ENCODE measurements at regions not wholly inside any gene's neighbourhood (a gene's known extent, or its start where the extent isn't known, plus 50 kb on each side); places are given as distances from the start of the nearest gene placed in this dataset.
"Not testable (repeated sequence)": the region's sequence is repeated elsewhere in the genome, so short reads cannot be mapped to it uniquely, and the experiment has no call there.

DNA sequence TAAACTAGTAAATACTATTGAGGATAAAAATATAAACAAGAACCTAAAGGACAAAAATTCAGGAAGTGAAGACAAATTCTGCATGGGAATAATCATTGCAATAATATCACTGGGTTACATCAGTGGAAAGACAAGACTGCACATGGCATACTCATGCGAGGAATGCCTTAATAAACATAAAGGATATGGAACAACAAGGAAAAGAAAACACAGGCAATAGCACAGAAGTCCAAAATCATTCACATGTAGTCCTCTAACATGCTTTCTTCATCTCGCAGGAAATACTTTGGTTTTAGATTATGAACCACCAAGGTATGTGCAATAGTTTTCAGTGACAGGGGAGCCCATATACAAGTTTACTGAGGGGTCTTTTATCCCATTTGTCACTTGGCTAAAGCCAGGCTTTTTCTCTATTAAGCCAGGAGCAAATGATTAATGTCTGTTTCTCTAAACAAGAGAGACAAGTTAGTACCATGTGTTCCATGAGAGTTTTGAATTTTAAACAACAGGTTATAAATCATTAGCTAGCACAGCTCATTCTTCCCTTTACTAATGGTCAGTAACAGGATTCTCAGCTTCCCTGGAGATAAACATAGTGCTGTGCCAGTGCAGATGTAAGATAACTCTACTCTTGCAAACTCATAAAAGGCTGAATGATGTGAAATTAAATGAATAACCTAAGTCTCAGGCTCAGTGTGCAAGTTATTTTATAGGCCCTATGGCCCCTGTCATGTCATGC, 353.6 kb upstream of the FSIP2 start:
- DNase-seq (ENCODE audit: low read depth, low spot score), result no peak

DNA sequence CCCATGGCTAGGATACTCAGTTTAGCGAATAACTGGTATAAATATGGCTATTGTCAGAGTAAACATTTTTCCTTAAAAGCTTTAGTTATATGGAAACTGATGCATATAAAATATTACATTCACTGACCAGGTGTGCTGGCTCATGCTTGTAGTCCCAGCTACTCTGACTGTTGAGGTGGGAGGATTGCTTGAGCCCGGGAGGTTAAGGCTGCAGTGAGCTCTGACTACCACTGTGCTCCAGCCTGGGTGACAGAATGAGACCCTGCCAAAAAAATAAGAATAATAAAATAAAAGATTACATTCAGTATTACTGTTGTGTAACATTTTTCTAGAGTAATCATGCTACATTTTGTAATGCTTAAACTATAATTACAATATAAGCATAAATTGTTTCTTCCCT, 350.4 kb upstream of the FSIP2 start:
- DNase-seq (ENCODE audit: low read depth, low spot score), result no peak

DNA sequence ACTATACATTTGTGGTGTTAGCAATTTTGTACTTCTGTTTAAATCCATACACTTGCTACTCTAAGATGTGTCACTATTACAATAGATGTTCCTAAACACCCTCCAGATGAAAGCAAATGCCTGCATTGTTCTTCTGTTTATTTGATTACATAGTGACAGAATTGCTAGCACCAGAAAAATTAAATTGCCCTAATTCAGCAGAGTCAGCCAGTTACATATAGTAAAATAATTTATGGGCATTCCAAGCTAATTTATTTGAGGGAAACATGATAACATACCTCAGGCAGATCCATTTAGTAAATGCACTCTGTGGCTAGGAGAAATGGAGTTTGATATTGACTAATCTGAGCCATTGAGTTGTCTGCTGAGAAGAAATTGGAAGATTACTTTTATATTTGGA, 347.1 kb upstream of the FSIP2 start:
- DNase-seq (ENCODE audit: low read depth, low spot score), result no peak

GRCh38 chr2:185393091-185393490, 345.5 kb upstream of the FSIP2 start:
- DNase-seq (ENCODE audit: low read depth, low spot score), result no peak

DNA sequence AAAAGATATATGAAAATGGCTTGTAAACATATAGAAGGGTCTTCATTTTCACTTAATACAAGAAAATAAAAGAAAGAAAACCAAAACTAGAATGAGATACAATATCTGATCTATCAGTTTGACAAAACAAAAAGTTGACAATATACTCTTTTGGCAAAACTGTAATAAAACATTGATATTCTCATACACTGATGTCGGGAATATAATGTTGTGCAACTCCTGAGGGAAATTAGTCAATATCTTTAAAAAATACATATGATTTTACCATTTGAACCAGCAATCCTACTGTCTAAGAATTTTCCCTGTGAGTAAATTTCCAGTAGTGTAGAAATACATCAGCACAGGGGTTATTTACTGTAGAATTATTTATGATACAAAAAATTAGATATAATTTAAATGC, 336.1 kb upstream of the FSIP2 start:
- no peak for DNase-seq (ENCODE audit: low read depth, low spot score)

GRCh38 chr2:185404578-185404977, 334.0 kb upstream of the FSIP2 start:
- DNase-seq (ENCODE audit: low read depth, low spot score), result no peak

DNA sequence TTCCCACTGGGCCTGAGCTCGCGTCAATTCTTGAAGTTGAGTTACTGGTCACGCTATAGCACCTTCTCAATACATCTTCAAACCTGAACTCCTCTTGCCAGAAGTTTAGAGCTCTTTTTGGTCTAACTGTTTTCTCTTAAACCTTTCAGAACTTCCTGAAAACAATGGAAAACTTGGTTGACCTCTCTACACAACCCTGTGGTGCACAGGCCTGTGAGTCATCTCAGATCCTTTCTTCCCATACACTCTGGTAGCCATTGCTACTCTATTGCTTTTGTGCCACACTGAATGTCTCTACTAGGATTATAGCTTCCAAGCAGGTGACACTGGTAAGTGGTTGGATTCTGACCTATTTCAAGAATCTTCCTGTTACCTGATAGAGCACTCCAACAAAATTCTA, 321.5 kb upstream of the FSIP2 start:
- peak; percentile 36 for DNase-seq (ENCODE audit: low read depth, low spot score)

GRCh38 chr2:185417688-185418087, 320.9 kb upstream of the FSIP2 start:
- no peak for DNase-seq (ENCODE audit: low read depth, low spot score)

DNA sequence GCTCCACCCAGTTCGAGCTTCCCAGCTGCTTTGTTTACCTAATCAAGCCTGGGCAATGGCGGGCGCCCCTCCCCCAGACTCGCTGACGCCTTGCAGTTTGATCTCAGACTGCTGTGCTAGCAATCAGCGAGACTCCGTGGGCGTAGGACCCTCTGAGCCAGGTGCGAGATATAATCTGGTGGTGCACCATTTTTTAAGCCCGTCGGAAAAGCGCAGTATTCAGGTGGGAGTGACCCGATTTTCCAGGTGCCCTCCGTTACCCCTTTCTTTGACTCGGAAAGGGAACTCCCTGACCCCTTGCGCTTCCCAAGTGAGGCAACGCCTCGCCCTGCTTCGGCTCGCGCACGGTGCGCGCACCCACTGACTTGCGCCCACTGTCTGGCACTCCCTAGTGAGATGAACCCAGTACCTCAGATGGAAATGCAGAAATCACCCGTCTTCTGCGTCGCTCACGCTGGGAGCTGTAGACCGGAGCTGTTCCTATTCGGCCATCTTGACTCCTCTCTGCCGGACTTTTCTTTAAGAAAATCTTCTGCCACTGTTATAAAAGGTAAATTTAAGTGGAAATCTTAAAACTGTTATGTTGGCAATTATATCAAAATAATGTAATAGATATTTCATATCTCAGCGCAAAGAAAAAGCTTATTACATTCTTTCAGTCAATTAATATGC, 313.5 kb upstream of the FSIP2 start:
- not testable (repeated sequence) for DNase-seq (ENCODE audit: low read depth, low spot score)

DNA sequence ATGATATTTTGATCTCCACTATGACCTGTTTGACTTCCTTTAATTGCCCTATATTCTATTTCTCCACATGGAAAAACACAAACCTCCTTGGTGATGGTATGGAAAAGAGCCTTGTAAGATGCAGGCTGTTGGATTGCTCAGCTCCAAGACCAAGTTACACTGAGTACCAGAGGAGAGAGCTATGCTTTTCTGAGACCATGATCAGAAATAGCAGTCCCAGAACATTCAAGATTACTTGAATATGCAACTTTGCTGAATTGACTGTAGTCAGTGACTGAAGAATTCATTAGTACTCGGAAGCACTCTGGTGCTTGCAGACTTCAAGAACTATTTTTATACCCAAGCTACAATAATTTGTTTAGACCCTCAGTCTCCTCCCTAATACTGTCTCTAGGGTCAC, 310.6 kb upstream of the FSIP2 start:
- DNase-seq (ENCODE audit: low read depth, low spot score), result no peak

GRCh38 chr2:185433824-185434223, 304.8 kb upstream of the FSIP2 start:
- DNase-seq (ENCODE audit: low read depth, low spot score), result peak; percentile 64

- no peak for DNase-seq (ENCODE audit: low read depth, low spot score)
Measured at GRCh38 chr2:185436787-185437372, 301.7 kb upstream of the FSIP2 start.

DNA sequence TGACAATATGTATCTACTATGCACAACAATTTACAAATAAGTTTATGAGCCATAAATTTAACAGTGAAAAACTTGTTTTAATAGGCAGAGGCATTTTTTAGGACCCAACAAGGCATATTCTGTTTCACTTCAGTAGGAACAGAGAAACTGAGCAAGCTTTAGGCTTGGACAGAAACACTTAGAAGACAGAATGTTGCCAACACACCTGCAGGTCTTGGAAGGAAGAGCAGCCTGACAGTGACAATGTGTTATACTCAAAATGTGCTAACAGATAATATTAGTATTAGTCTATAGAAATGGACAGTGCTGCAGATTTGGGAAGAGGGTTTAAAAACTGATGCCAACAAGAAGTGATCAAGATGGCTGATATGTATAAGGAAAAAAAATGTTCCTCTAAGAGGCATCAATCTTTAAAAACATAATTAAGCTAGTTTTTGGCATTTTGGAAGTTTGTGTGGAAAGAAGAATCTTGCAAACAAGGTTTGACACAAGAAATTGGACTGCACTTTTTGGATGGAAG, 297.1 kb upstream of the FSIP2 start:
- DNase-seq (ENCODE audit: low read depth, low spot score), result no peak

GRCh38 chr2:185456517-185456916, 282.1 kb upstream of the FSIP2 start:
- DNase-seq (ENCODE audit: low read depth, low spot score), result peak; percentile 86

- no peak for DNase-seq (ENCODE audit: low read depth, low spot score)
Measured at GRCh38 chr2:185463481-185463880, 275.1 kb upstream of the FSIP2 start.

DNA sequence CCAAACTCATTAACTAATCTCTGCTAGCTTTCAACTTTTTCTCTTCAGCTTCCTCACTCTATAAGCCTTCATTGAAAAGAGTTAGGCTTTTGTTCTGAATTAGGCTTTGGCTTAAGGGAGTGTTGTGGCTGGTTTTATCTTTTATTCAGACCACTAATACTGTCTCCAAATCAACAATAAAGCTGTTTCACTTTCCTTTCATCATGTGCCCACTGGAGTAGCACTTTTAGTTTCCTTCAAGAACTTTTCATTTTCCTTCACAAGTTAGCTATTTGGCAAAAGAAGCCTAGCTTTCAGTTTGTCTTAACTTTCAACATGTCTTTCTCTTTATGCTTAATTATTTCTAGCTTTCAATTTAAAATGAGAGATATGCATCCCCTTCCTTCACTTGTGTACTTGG, 271.7 kb upstream of the FSIP2 start:
- DNase-seq (ENCODE audit: low read depth, low spot score), result no peak

DNA sequence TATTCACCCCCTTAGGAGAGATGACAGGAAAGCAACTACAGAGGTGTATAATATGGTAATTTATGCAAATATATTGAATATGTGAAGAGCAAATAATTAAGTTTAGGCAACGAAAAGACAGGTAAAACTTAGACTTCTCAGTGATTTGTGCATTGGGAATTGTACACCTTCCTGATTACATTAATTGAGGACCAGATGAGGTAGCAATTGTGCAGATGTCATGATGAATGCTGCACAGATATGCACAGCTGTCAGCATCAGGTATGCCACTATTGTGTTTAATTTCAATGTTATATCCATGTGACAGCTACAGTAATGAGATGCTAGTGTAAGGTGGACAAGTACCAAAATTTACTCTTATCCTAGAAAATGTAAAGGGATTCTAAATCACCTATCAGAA, 267.2 kb upstream of the FSIP2 start:
- DNase-seq (ENCODE audit: low read depth, low spot score), result no peak

- no peak for DNase-seq (ENCODE audit: low read depth, low spot score)
Measured at GRCh38 chr2:185472574-185472973, 266.0 kb upstream of the FSIP2 start.

DNA sequence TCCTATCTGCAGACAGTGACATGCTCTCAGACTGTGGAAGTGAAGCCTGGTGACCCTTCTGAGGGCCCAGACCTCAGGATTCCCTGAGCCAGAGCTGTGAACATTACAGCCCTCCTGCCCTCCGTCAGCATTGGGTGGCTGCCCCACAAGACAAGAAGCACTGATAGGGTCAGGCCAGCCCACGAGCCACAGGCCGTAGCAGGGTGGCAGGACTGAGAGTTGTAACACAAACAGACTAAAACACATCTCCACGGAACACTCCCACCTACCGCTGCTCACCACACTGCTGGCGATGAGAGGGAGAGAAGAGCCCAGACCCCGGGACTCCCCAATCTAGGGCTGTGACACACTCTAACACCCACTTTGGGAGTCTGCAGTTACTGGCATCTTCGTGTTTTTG, 264.8 kb upstream of the FSIP2 start:
- no peak for DNase-seq (ENCODE audit: low read depth, low spot score)

GRCh38 chr2:185475914-185476313, 262.7 kb upstream of the FSIP2 start:
- DNase-seq (ENCODE audit: low read depth, low spot score), result no peak

GRCh38 chr2:185477452-185477851, 261.2 kb upstream of the FSIP2 start:
- no peak for DNase-seq (ENCODE audit: low read depth, low spot score)

DNA sequence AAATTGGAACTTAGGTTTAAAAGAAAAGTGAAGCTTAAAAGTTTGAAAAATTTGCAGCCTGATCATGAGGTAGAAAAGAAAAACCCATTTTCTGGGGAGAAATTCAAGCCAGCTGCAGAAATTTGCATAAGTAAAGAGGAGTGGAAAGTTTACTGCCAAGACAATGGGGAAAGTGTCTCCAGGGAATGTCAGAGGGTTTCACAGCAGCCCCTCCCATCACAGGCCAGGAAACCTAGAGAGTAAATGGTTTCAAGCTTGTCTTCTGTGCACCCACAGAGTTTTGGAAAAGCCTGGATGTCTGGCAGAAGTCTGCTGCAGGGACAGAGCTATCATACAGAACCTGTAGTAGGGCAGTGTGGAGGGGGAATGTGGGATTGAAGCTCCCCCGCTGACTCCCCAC, 254.0 kb upstream of the FSIP2 start:
- no peak for DNase-seq (ENCODE audit: low read depth, low spot score)

DNA sequence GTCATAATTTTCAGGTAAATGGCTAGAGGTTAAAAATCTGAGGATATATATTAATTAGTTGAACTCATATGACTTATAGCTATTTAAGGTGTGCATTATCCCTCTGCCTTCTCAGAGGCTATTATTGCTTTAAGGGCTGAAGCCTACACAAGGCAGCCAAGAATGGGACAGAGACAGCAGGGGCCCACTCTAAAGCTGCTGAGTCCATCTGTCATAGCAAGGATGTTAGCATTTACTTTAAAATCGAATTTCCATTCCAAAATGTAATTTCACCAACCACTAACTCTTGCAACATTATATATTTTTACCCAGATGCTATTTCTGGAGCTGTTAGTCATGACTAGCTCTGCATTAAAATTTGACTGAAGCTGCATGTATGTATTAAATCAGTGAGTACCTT, 236.3 kb upstream of the FSIP2 start:
- no peak for DNase-seq (ENCODE audit: low read depth, low spot score)
